ENCODE measurements at regions not wholly inside any gene's neighbourhood (a gene's known extent, or its start where the extent isn't known, plus 50 kb on each side); places are given as distances from the start of the nearest gene placed in this dataset.

DNA sequence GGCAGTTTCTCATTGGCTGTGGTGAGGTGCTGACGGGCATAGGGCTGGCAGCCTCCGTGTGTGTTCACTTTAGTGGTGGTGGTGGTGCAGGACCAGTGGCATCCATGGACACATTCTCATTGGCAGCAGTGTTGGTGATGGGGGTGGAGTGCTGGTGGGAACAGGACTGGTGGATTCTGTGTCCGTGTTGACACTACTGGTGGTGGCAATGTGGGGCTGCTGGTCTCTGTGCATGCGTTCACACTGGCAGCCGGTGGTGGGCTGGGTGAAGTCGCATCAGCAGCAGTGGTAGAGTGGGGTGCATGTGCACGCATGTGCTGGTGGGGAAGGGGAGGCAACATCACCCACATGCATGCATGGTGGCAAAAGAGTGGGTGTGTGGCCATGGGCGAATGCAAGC, 1471.4 kb upstream of the PCDH20 start:
- no peaks in the 10 kb centered on the region for H3K36me3 Mint-ChIP-seq (ENCODE audit: low read depth)
- peaks cover 3% of the 10 kb centered on the region for H3K9me3 Mint-ChIP-seq

DNA sequence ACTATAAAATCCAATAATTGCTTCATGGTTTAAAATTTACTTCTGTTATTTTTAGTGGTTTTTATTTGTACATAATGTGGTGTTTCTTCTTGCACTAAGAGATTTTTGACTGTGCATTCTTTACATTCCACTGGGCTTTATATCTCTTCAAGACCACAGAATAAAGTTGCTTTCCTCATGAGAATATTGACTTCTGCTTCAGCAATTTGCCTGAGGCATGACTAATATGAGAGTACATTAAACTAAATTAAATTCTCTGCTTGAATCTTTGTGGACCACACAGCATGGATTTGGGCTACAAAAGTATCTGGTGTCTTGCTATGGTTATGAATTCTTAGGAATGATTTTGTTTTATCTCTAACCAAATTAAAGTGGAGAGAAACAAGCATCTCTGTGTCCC, 1463.4 kb upstream of the PCDH20 start:
- Mint-ChIP-seq H3K36me3 (ENCODE audit: low read depth) (no peaks in the 10 kb centered on the region), H3K9me3 (peaks cover 3% of the 10 kb centered on the region), H3K4me3 (no peak overlapping the region), H3K27ac (no peak overlapping the region), H3K4me1 (no peaks in the 10 kb centered on the region), H3K27me3 (ENCODE audit: low read depth, poor library complexity) (peaks cover 4% of the 10 kb centered on the region)
- TF ChIP-seq, protein P1, sequence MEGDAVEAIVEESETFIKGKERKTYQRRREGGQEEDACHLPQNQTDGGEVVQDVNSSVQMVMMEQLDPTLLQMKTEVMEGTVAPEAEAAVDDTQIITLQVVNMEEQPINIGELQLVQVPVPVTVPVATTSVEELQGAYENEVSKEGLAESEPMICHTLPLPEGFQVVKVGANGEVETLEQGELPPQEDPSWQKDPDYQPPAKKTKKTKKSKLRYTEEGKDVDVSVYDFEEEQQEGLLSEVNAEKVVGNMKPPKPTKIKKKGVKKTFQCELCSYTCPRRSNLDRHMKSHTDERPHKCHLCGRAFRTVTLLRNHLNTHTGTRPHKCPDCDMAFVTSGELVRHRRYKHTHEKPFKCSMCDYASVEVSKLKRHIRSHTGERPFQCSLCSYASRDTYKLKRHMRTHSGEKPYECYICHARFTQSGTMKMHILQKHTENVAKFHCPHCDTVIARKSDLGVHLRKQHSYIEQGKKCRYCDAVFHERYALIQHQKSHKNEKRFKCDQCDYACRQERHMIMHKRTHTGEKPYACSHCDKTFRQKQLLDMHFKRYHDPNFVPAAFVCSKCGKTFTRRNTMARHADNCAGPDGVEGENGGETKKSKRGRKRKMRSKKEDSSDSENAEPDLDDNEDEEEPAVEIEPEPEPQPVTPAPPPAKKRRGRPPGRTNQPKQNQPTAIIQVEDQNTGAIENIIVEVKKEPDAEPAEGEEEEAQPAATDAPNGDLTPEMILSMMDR (IDR thresholded peaks at IDR 0.05): no peak
- no peak for DNase-seq

More for the DNA sequence above, 1471.4 kb upstream of the PCDH20 start:
- DNase-seq: no peak
- TF ChIP-seq, protein P1 (IDR thresholded peaks at IDR 0.05): no peak
- Mint-ChIP-seq H3K27ac (no peak overlapping the region), H3K4me3 (no peak overlapping the region), H3K4me1 (no peaks in the 10 kb centered on the region), H3K27me3 (ENCODE audit: low read depth, poor library complexity) (peaks cover 10% of the 10 kb centered on the region)

DNA sequence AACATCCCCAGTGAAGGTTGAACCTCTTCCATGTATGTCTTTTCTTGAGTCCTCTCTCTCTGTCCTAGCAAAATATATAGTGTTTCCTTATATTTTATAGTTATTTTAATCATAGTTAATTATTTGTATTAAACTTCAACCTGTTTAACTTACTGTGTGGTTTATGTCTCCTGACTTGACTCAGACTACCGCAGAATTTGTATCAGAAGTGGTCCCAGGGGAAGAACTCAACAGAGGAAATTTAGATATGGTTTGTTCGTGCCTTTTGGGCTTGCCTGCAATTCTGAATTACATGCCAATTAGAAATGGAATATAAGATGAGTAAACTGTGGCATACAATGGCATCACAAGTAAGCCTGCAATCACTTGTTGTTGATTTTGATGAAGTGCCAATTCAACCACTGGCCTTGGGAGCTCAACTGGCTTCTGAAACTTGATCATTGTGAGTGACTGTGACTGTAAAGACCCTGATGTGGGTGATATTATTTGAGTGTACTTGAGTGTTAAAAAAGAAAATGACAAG, 1459.5 kb upstream of the PCDH20 start:
- Mint-ChIP-seq H3K27ac (no peak overlapping the region), H3K9me3 (no peaks in the 10 kb centered on the region), H3K4me3 (no peak overlapping the region), H3K4me1 (no peaks in the 10 kb centered on the region), H3K27me3 (ENCODE audit: low read depth, poor library complexity) (no peaks in the 10 kb centered on the region), H3K36me3 (ENCODE audit: low read depth) (no peaks in the 10 kb centered on the region)
- TF ChIP-seq, protein P1 (IDR thresholded peaks at IDR 0.05): no peak
- no peak for DNase-seq

DNA sequence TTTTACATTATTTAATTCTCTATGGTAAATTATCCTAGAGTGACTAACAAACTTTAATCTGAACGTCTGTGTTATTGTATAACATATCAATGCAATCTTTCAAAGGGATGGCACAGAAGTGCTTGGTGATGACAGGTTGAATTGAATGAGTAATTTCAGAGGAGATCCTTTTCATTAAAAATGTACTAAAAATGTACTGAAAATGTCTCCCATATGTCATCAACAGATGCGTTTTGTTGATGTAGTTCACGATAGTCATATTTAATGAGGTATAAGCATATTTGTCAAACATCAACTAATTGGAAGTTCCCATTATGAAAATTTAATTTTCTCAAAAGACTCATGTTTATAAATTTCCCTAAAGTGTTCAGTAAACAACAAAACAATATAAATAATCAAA, 1434.7 kb upstream of the PCDH20 start:
- no peaks in the 10 kb centered on the region for H3K9me3 Mint-ChIP-seq
- H3K36me3 Mint-ChIP-seq (ENCODE audit: low read depth): no peaks in the 10 kb centered on the region
- TF ChIP-seq, protein P1 (IDR thresholded peaks at IDR 0.05): no peak
- no peak for DNase-seq
- no peak overlapping the region for H3K27ac Mint-ChIP-seq
- no peaks in the 10 kb centered on the region for H3K4me1 Mint-ChIP-seq
- no peaks in the 10 kb centered on the region for H3K27me3 Mint-ChIP-seq (ENCODE audit: low read depth, poor library complexity)
- no peak overlapping the region for H3K4me3 Mint-ChIP-seq

DNA sequence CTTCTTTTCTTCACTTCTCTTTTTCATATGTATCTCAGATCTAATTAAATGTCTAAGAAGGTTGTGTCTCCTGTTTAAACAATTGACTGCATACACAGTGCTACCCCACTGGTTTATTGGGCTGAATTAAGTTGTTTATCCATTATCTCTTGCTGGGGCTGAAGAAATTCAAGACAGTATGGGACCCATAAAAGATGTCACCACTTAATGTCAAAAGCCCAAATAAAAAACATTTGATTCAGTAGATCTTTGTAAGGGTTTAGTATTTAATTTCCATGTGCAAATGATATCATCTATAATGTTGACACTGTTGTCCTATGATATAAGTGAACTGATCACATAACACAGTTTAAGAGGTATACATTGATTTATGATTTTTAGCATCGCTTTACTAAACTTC, 1431.9 kb upstream of the PCDH20 start:
- Mint-ChIP-seq H3K27ac (no peak overlapping the region), H3K4me3 (no peak overlapping the region), H3K9me3 (no peaks in the 10 kb centered on the region), H3K27me3 (ENCODE audit: low read depth, poor library complexity) (no peaks in the 10 kb centered on the region), H3K4me1 (no peaks in the 10 kb centered on the region), H3K36me3 (ENCODE audit: low read depth) (no peaks in the 10 kb centered on the region)
- no peak for DNase-seq
- TF ChIP-seq, protein P1 (IDR thresholded peaks at IDR 0.05): no peak

DNA sequence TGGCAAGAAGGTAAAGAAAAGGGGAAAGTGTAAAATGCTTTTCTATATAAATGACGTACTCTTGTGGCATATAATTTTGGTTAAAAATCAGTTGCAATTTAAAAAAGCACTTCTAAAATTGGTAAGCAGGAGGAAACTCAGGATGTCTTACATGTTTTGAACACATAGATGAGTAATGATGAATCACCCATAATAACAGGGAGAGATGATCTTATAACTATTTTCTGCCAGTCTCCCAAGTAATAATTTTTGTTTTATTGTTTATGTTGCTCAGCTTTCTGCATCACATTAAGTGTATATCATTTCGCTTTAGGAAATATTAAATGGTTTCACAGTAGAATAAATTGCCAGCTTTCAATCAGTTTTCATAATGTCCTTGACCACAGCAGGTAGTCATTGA, 1430.7 kb upstream of the PCDH20 start:
- Mint-ChIP-seq H3K27ac (no peak overlapping the region), H3K4me3 (no peak overlapping the region), H3K9me3 (no peaks in the 10 kb centered on the region), H3K36me3 (ENCODE audit: low read depth) (no peaks in the 10 kb centered on the region), H3K4me1 (no peaks in the 10 kb centered on the region), H3K27me3 (ENCODE audit: low read depth, poor library complexity) (no peaks in the 10 kb centered on the region)
- TF ChIP-seq, protein P1 (IDR thresholded peaks at IDR 0.05): no peak
- DNase-seq: no peak
